CD4-positive, CD25-positive, alpha-beta regulatory T cell (primary cell): ENCODE measurements at regions not wholly inside any gene's neighbourhood (a gene's known extent, or its start where the extent isn't known, plus 50 kb on each side); places are given as distances from the start of the nearest gene placed in this dataset.
A peak's percentile ranks its signal among the peaks of the same experiment; 100 is the strongest.

Source experiments
- ATAC-seq, 2 donors: fragments of 150-1000 bp; cut with Tn5 transposase; one replicate each; pipeline ENCODE4 v1.10.0; 2021; ENCODE audit warnings: low read depth in 2 of 2, moderate number of reproducible peaks in 2 of 2, moderate library complexity in 1 of 2
- DNase-seq, 3 donors: peaks; one replicate each; pipeline versions ENCODE4 v3.0.0 to v3.0.0-alpha.2; 2012 to 2022; ENCODE audit warnings: mixed read lengths in 1 of 3
- H3K27ac ChIP-seq: one replicate; pipeline ENCODE4 v1.7.0; 2013; ENCODE audit warnings: mild to moderate bottlenecking, low read length; ENCODE audit not compliant: insufficient read depth, poor library complexity, severe bottlenecking
- H3K27me3 ChIP-seq: one replicate; pipeline ENCODE4 v1.7.0; 2013; ENCODE audit warnings: low read length; ENCODE audit not compliant: control insufficient read depth, insufficient read depth
- H3K36me3 ChIP-seq: one replicate; pipeline ENCODE4 v1.7.0; 2013; ENCODE audit warnings: mild to moderate bottlenecking, low read length, moderate library complexity; ENCODE audit not compliant: control insufficient read depth, insufficient read depth
- H3K4me1 ChIP-seq: 2 replicates; pipeline ENCODE4 v1.7.0; 2013; ENCODE audit warnings: mild to moderate bottlenecking, low read length; ENCODE audit not compliant: insufficient read depth, control insufficient read depth, poor library complexity, severe bottlenecking
- H3K4me3 ChIP-seq: one replicate; pipeline ENCODE4 v1.7.0; 2013; ENCODE audit warnings: low read depth, mild to moderate bottlenecking, low read length, moderate library complexity
- H3K9me3 ChIP-seq, 2 experiments: 1 replicate in 1 of 2; 2 replicates in 1 of 2; pipeline ENCODE4 v1.7.0; 2013; ENCODE audit warnings: low read length in 2 of 2, mild to moderate bottlenecking in 1 of 2, moderate library complexity in 1 of 2; ENCODE audit not compliant: control insufficient read depth in 2 of 2
- H3K27ac Mint-ChIP-seq, 3 donors: one replicate each; pipeline ENCODE4 v1.8.0; 2020 to 2022; ENCODE audit warnings: mild to moderate bottlenecking in 3 of 3, mixed read lengths in 3 of 3, moderate library complexity in 2 of 3
- H3K27me3 Mint-ChIP-seq: one replicate; pipeline ENCODE4 v1.8.0; 2022; ENCODE audit warnings: mild to moderate bottlenecking, mixed read lengths
- H3K36me3 Mint-ChIP-seq: one replicate; pipeline ENCODE4 v1.8.0; 2020; ENCODE audit warnings: mixed read lengths
- H3K4me1 Mint-ChIP-seq, 4 donors: one replicate each; pipeline ENCODE4 v1.8.0; 2020 to 2022; ENCODE audit warnings: mixed read lengths in 4 of 4, mild to moderate bottlenecking in 1 of 4
- H3K4me3 Mint-ChIP-seq, 4 donors: one replicate each; pipeline ENCODE4 v1.8.0; 2020 to 2022; ENCODE audit warnings: mild to moderate bottlenecking in 4 of 4, mixed read lengths in 4 of 4, moderate library complexity in 3 of 4
- H3K9me3 Mint-ChIP-seq, 7 donors: one replicate each; pipeline ENCODE4 v1.8.0; 2020 to 2022; ENCODE audit warnings: mixed read lengths in 7 of 7, mild to moderate bottlenecking in 3 of 7, moderate library complexity in 2 of 7

- peaks cover 0 to 4% (median 0%) of the 10 kb centered on the region in 4 donors for H3K4me1 Mint-ChIP-seq
- H3K9me3 Mint-ChIP-seq = peaks cover 0 to 3% (median 0%) of the 10 kb centered on the region in 7 donors
- H3K27ac Mint-ChIP-seq = no peak overlapping the region
- Histone ChIP-seq H3K4me3 (no peak overlapping the region), H3K36me3 (no peaks in the 10 kb centered on the region), H3K4me1 (no peaks in the 10 kb centered on the region), H3K27ac (no peak overlapping the region), H3K9me3 (no peaks in the 10 kb centered on the region), H3K27me3 (peaks cover 8% of the 10 kb centered on the region)
- H3K27me3 Mint-ChIP-seq = peaks cover 18% of the 10 kb centered on the region
- H3K4me3 Mint-ChIP-seq = no peak overlapping the region
- no peaks in the 10 kb centered on the region for H3K36me3 Mint-ChIP-seq
- DNase-seq (no peak), ATAC-seq (no peak)
These were observed 82.4 kb upstream of the MBNL2 start for GRCh38 chr13:97139691-97140090.

GRCh38 chr13:97140131-97140530 lies 82.0 kb upstream of the MBNL2 start:
- no peak for ATAC-seq
- no peak for DNase-seq
- Mint-ChIP-seq H3K36me3 (no peaks in the 10 kb centered on the region), H3K9me3 (peaks cover 0 to 6% (median 0%) of the 10 kb centered on the region in 7 donors), H3K27me3 (peaks cover 18% of the 10 kb centered on the region), H3K4me3 (no peak overlapping the region), H3K4me1 (peaks cover 0 to 4% (median 0%) of the 10 kb centered on the region in 4 donors), H3K27ac (no peak overlapping the region)
- H3K4me3 ChIP-seq = no peak overlapping the region
- H3K9me3 ChIP-seq = no peaks in the 10 kb centered on the region
- H3K36me3 ChIP-seq = no peaks in the 10 kb centered on the region
- H3K27ac ChIP-seq = no peak overlapping the region
- peaks cover 8% of the 10 kb centered on the region for H3K27me3 ChIP-seq
- no peaks in the 10 kb centered on the region for H3K4me1 ChIP-seq

GRCh38 chr13:97140611-97141010 lies 81.5 kb upstream of the MBNL2 start:
- Histone ChIP-seq H3K27ac (no peak overlapping the region), H3K36me3 (no peaks in the 10 kb centered on the region), H3K4me1 (no peaks in the 10 kb centered on the region), H3K9me3 (no peaks in the 10 kb centered on the region), H3K27me3 (peaks cover 8% of the 10 kb centered on the region), H3K4me3 (no peak overlapping the region)
- H3K27ac Mint-ChIP-seq = no peak overlapping the region
- no peak for ATAC-seq
- no peaks in the 10 kb centered on the region for H3K36me3 Mint-ChIP-seq
- H3K9me3 Mint-ChIP-seq = peaks cover 0 to 6% (median 0%) of the 10 kb centered on the region in 7 donors
- peaks cover 18% of the 10 kb centered on the region for H3K27me3 Mint-ChIP-seq
- no peak for DNase-seq
- H3K4me1 Mint-ChIP-seq = peaks cover 0 to 4% (median 0%) of the 10 kb centered on the region in 4 donors
- no peak overlapping the region for H3K4me3 Mint-ChIP-seq

GRCh38 chr13:97141097-97141496 lies 81.0 kb upstream of the MBNL2 start:
- Histone ChIP-seq H3K27me3 (peaks cover 8% of the 10 kb centered on the region), H3K36me3 (no peaks in the 10 kb centered on the region), H3K27ac (no peak overlapping the region), H3K4me3 (no peak overlapping the region), H3K4me1 (no peaks in the 10 kb centered on the region), H3K9me3 (no peaks in the 10 kb centered on the region)
- Mint-ChIP-seq H3K4me3 (no peak overlapping the region), H3K9me3 (peaks cover 0 to 6% (median 0%) of the 10 kb centered on the region in 7 donors), H3K27ac (no peak overlapping the region), H3K27me3 (peaks cover 18% of the 10 kb centered on the region), H3K4me1 (peaks cover 0 to 4% (median 0%) of the 10 kb centered on the region in 4 donors), H3K36me3 (no peaks in the 10 kb centered on the region)
- DNase-seq = no peak
- ATAC-seq = no peak

- Mint-ChIP-seq H3K27me3 (peaks cover 16% of the 10 kb centered on the region), H3K27ac (no peak overlapping the region), H3K4me1 (peaks cover 0 to 4% (median 0%) of the 10 kb centered on the region in 4 donors), H3K4me3 (no peak overlapping the region), H3K36me3 (no peaks in the 10 kb centered on the region), H3K9me3 (peaks cover 0 to 6% (median 0%) of the 10 kb centered on the region in 7 donors)
- Histone ChIP-seq H3K4me3 (no peak overlapping the region), H3K4me1 (no peaks in the 10 kb centered on the region), H3K9me3 (no peaks in the 10 kb centered on the region), H3K36me3 (no peaks in the 10 kb centered on the region), H3K27me3 (peaks cover 8% of the 10 kb centered on the region), H3K27ac (no peak overlapping the region)
- DNase-seq = no peak
- ATAC-seq = peak in 1 of 2 donors; percentile 25
These were observed 80.5 kb upstream of the MBNL2 start for GRCh38 chr13:97141564-97142005.

- DNase-seq (no peak), ATAC-seq (no peak)
- H3K4me3 Mint-ChIP-seq = peak overlapping the region in 1 of 4 donors; percentile 21
- peaks cover 0 to 4% (median 0%) of the 10 kb centered on the region in 7 donors for H3K9me3 Mint-ChIP-seq
- no peak overlapping the region for H3K4me3 ChIP-seq
- H3K9me3 ChIP-seq = no peaks in the 10 kb centered on the region
- peaks cover 8% of the 10 kb centered on the region for H3K27me3 ChIP-seq
- no peaks in the 10 kb centered on the region for H3K36me3 Mint-ChIP-seq
- H3K27ac ChIP-seq = no peak overlapping the region
- H3K4me1 Mint-ChIP-seq = peaks cover 0 to 4% (median 0%) of the 10 kb centered on the region in 4 donors
- peaks cover 18% of the 10 kb centered on the region for H3K27me3 Mint-ChIP-seq
- no peaks in the 10 kb centered on the region for H3K4me1 ChIP-seq
- no peaks in the 10 kb centered on the region for H3K36me3 ChIP-seq
- H3K27ac Mint-ChIP-seq = peak overlapping the region in 1 of 3 donors; percentile 3
These were observed 79.7 kb upstream of the MBNL2 start for GRCh38 chr13:97142452-97142851.

- H3K27ac ChIP-seq = no peak overlapping the region
- no peak overlapping the region for H3K4me3 Mint-ChIP-seq
- H3K27ac Mint-ChIP-seq = no peak overlapping the region
- H3K9me3 Mint-ChIP-seq = peaks cover 0 to 4% (median 0%) of the 10 kb centered on the region in 7 donors
- H3K27me3 Mint-ChIP-seq = peaks cover 23% of the 10 kb centered on the region
- no peak overlapping the region for H3K4me3 ChIP-seq
- H3K36me3 Mint-ChIP-seq = no peaks in the 10 kb centered on the region
- peaks cover 0 to 4% (median 0%) of the 10 kb centered on the region in 4 donors for H3K4me1 Mint-ChIP-seq
- H3K9me3 ChIP-seq = no peaks in the 10 kb centered on the region
- peaks cover 14% of the 10 kb centered on the region for H3K27me3 ChIP-seq
- DNase-seq (no peak), ATAC-seq (no peak)
- H3K36me3 ChIP-seq = no peaks in the 10 kb centered on the region
- H3K4me1 ChIP-seq = no peaks in the 10 kb centered on the region
These were observed 77.1 kb upstream of the MBNL2 start for GRCh38 chr13:97145057-97145456.

- no peak for ATAC-seq
- H3K4me1 Mint-ChIP-seq = no peaks in the 10 kb centered on the region
- H3K27ac Mint-ChIP-seq = no peak overlapping the region
These were observed 73.2 kb upstream of the MBNL2 start for GRCh38 chr13:97148894-97149293.

More at GRCh38 chr13:97148894-97149293, 73.2 kb upstream of the MBNL2 start:
- H3K27ac ChIP-seq = no peak overlapping the region
- no peaks in the 10 kb centered on the region for H3K9me3 ChIP-seq
- Mint-ChIP-seq H3K9me3 (peaks cover 0 to 6% (median 0%) of the 10 kb centered on the region in 7 donors), H3K4me3 (no peak overlapping the region), H3K36me3 (no peaks in the 10 kb centered on the region), H3K27me3 (peaks cover 19% of the 10 kb centered on the region)
- H3K27me3 ChIP-seq = peaks cover 11% of the 10 kb centered on the region
- no peak overlapping the region for H3K4me3 ChIP-seq
- DNase-seq = no peak
- H3K4me1 ChIP-seq = no peaks in the 10 kb centered on the region
- no peaks in the 10 kb centered on the region for H3K36me3 ChIP-seq
